NT2/D1 (cell line): ENCODE measurements at regions not wholly inside any gene's neighbourhood (a gene's known extent, or its start where the extent isn't known, plus 50 kb on each side); places are given as distances from the start of the nearest gene placed in this dataset.

Source experiments
- SUZ12 ChIP-seq: IDR thresholded peaks from 2 replicates; pipeline ENCODE4 v1.6.1; 2011; ENCODE audit not compliant: insufficient read length, insufficient read depth; ENCODE audit errors: extremely low read depth
- YY1 ChIP-seq: IDR thresholded peaks from 2 replicates; pipeline ENCODE4 v1.6.1; 2011; ENCODE audit not compliant: insufficient read length, insufficient read depth
- ZNF274 ChIP-seq: IDR thresholded peaks from 2 replicates; pipeline ENCODE4 v1.6.1; 2011; ENCODE audit warnings: mild to moderate bottlenecking, low read depth, low read length

- TF ChIP-seq YY1 (no peak), ZNF274 (no peak), SUZ12 (no peak)
Observed at GRCh38 chr5:10158886-10159285, 90.8 kb downstream of the ATPSCKMT start.
